SK-N-SH treated with all-trans-retinoic acid at 6 μM for 48 hours (cell line): ENCODE measurements at regions not wholly inside any gene's neighbourhood (a gene's known extent, or its start where the extent isn't known, plus 50 kb on each side); places are given as distances from the start of the nearest gene placed in this dataset.

Experiments used
- ARNTL ChIP-seq: fragments of 450-650 bp; formaldehyde crosslinking; IDR thresholded peaks from 2 replicates; pipeline ENCODE4 v1.5.0; 2020; ENCODE audit warnings: low read depth, mild to moderate bottlenecking, moderate library complexity, borderline replicate concordance
- BACH2 ChIP-seq: fragments of 250-450 bp; sonication (Bioruptor Pico); IDR thresholded peaks from 2 replicates; pipeline ENCODE4 v1.9.0; 2021; ENCODE audit warnings: mild to moderate bottlenecking, borderline replicate concordance
- CSDC2 ChIP-seq: fragments of 250-450 bp; sonication (Bioruptor Pico); IDR thresholded peaks from 2 replicates; pipeline ENCODE4 v1.5.0; 2020; ENCODE audit warnings: mild to moderate bottlenecking, moderate library complexity
- ESRRG ChIP-seq: fragments of 250-450 bp; sonication (Bioruptor Pico); IDR thresholded peaks from 2 replicates; pipeline ENCODE4 v1.6.1; 2021; ENCODE audit warnings: mild to moderate bottlenecking
- ISL1 ChIP-seq: fragments of 250-450 bp; sonication (Bioruptor Pico); IDR thresholded peaks from 2 replicates; pipeline ENCODE4 v2.1.2; 2022; ENCODE audit warnings: mild to moderate bottlenecking, moderate library complexity
- ZFP30 ChIP-seq: fragments of 450-650 bp; formaldehyde crosslinking; IDR thresholded peaks from 2 replicates; pipeline ENCODE4 v1.5.0; 2022; ENCODE audit warnings: mild to moderate bottlenecking, moderate library complexity
- TF ChIP-seq, protein P1 (sequence below): fragments of 250-450 bp; sonication (Bioruptor Pico); IDR thresholded peaks from 2 replicates; pipeline ENCODE4 v1.5.1; 2020; ENCODE audit warnings: low read depth, mild to moderate bottlenecking, moderate library complexity
- TF ChIP-seq, protein P2 (sequence below): fragments of 250-450 bp; sonication (Bioruptor Pico); IDR thresholded peaks from 2 replicates; pipeline ENCODE4 v1.8.0; 2020; ENCODE audit warnings: mild to moderate bottlenecking, moderate library complexity, borderline replicate concordance

DNA sequence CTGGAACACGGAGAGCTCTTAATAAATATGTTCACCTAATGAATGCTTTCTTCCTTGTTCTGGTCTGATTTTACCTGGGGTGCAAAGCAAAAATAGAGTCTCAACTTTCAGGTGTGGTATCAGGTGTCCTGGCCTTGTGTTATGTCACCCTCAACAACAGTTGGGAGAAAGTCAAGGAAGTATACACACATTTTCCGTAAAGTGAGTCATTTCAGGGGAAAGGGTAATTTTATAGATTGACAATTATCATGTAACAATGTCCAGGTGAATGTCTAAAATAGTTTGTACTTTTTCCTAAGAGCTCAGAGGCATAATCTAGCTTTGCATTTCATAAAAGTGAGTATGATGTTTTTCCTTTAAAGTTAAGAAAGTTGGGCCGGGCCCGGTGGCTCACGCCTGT is 287.4 kb downstream of the SKIDA1 start:
- TF ChIP-seq ESRRG (CRISPR knock-in tag) (no peak), ARNTL (CRISPR knock-in tag) (no peak), ZFP30 (CRISPR knock-in tag) (no peak), ISL1 (CRISPR knock-in tag) (no peak), CSDC2 (CRISPR knock-in tag) (no peak), BACH2 (CRISPR knock-in tag) (no peak)
- TF ChIP-seq, protein P1, sequence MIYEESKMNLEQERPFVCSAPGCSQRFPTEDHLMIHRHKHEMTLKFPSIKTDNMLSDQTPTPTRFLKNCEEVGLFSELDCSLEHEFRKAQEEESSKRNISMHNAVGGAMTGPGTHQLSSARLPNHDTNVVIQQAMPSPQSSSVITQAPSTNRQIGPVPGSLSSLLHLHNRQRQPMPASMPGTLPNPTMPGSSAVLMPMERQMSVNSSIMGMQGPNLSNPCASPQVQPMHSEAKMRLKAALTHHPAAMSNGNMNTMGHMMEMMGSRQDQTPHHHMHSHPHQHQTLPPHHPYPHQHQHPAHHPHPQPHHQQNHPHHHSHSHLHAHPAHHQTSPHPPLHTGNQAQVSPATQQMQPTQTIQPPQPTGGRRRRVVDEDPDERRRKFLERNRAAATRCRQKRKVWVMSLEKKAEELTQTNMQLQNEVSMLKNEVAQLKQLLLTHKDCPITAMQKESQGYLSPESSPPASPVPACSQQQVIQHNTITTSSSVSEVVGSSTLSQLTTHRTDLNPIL, result no peak
- TF ChIP-seq, protein P2, sequence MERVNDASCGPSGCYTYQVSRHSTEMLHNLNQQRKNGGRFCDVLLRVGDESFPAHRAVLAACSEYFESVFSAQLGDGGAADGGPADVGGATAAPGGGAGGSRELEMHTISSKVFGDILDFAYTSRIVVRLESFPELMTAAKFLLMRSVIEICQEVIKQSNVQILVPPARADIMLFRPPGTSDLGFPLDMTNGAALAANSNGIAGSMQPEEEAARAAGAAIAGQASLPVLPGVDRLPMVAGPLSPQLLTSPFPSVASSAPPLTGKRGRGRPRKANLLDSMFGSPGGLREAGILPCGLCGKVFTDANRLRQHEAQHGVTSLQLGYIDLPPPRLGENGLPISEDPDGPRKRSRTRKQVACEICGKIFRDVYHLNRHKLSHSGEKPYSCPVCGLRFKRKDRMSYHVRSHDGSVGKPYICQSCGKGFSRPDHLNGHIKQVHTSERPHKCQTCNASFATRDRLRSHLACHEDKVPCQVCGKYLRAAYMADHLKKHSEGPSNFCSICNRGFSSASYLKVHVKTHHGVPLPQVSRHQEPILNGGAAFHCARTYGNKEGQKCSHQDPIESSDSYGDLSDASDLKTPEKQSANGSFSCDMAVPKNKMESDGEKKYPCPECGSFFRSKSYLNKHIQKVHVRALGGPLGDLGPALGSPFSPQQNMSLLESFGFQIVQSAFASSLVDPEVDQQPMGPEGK (CRISPR knock-in tag), result no peak
